Fibroblast of skin of abdomen (primary cell): ENCODE measurements at regions not wholly inside any gene's neighbourhood (a gene's known extent, or its start where the extent isn't known, plus 50 kb on each side); places are given as distances from the start of the nearest gene placed in this dataset.
"Not testable (repeated sequence)": the region's sequence is repeated elsewhere in the genome, so short reads cannot be mapped to it uniquely, and the experiment has no call there.

ENCODE experiments used
- DNase-seq: peaks from one replicate; pipeline ENCODE4 v3.0.0-alpha.2; 2013

- DNase-seq = no peak
Measured at GRCh38 chr4:134610172-134610571, 408.6 kb upstream of the PABPC4L start.

- DNase-seq = no peak
Measured at GRCh38 chr4:134601706-134602105, 400.1 kb upstream of the PABPC4L start.

- no peak for DNase-seq
Measured at GRCh38 chr4:134591326-134591725, 389.7 kb upstream of the PABPC4L start.

GRCh38 chr4:134585972-134586371, 384.4 kb upstream of the PABPC4L start:
- DNase-seq = no peak

GRCh38 chr4:134567461-134567860, 365.9 kb upstream of the PABPC4L start:
- peak; percentile 23 for DNase-seq

- no peak for DNase-seq
Measured at GRCh38 chr4:134560728-134561127, 359.1 kb upstream of the PABPC4L start.

- DNase-seq = no peak
Measured at GRCh38 chr4:134552063-134552462, 350.5 kb upstream of the PABPC4L start.

- DNase-seq = no peak
Measured at GRCh38 chr4:134551348-134551747, 349.8 kb upstream of the PABPC4L start.

GRCh38 chr4:134548052-134548628, 346.6 kb upstream of the PABPC4L start:
- no peak for DNase-seq

GRCh38 chr4:134546279-134546678, 344.7 kb upstream of the PABPC4L start:
- no peak for DNase-seq

GRCh38 chr4:134544303-134544770, 342.7 kb upstream of the PABPC4L start:
- DNase-seq = peak; percentile 94

GRCh38 chr4:134540588-134540987, 339.0 kb upstream of the PABPC4L start:
- peak; percentile 23 for DNase-seq

- DNase-seq = no peak
Measured at GRCh38 chr4:134539729-134540231, 338.2 kb upstream of the PABPC4L start.

GRCh38 chr4:134537701-134538100, 336.1 kb upstream of the PABPC4L start:
- no peak for DNase-seq

GRCh38 chr4:134533068-134533467, 331.5 kb upstream of the PABPC4L start:
- DNase-seq = no peak

- no peak for DNase-seq
Measured at GRCh38 chr4:134531013-134531412, 329.4 kb upstream of the PABPC4L start.

GRCh38 chr4:134529629-134530028, 328.0 kb upstream of the PABPC4L start:
- DNase-seq = no peak

- no peak for DNase-seq
Measured at GRCh38 chr4:134518574-134519217, 317.1 kb upstream of the PABPC4L start.

GRCh38 chr4:134510544-134510943, 309.0 kb upstream of the PABPC4L start:
- DNase-seq = no peak

GRCh38 chr4:134505511-134505910, 303.9 kb upstream of the PABPC4L start:
- no peak for DNase-seq

- DNase-seq = no peak
Measured at GRCh38 chr4:134501973-134502643, 300.5 kb upstream of the PABPC4L start.

GRCh38 chr4:134501488-134501887, 299.9 kb upstream of the PABPC4L start:
- DNase-seq = not testable (repeated sequence)

GRCh38 chr4:134499074-134499473, 297.5 kb upstream of the PABPC4L start:
- no peak for DNase-seq

GRCh38 chr4:134490863-134491262, 289.3 kb upstream of the PABPC4L start:
- peak; percentile 8 for DNase-seq
